RPMI7951 (cell line): ENCODE measurements at regions not wholly inside any gene's neighbourhood (a gene's known extent, or its start where the extent isn't known, plus 50 kb on each side); places are given as distances from the start of the nearest gene placed in this dataset.
"Not testable (repeated sequence)": the region's sequence is repeated elsewhere in the genome, so short reads cannot be mapped to it uniquely, and the experiment has no call there.

Source experiments
- DNase-seq: peaks from one replicate; pipeline ENCODE4 v3.0.0-alpha.2; 2012; ENCODE audit warnings: low read depth

GRCh38 chr11:8772571-8773519 lies 90.3 kb downstream of the RPL27A start:
- no peak for DNase-seq

- DNase-seq = no peak
Measured at GRCh38 chr11:8773916-8774539, 91.4 kb downstream of the RPL27A start.

- not testable (repeated sequence) for DNase-seq
Measured at GRCh38 chr11:8774916-8775315, 92.3 kb downstream of the RPL27A start.

- no peak for DNase-seq
Measured at GRCh38 chr11:8775332-8775731, 92.7 kb downstream of the RPL27A start.

- no peak for DNase-seq
Measured at GRCh38 chr11:8775734-8776133, 93.1 kb downstream of the RPL27A start.

- no peak for DNase-seq
Measured at GRCh38 chr11:8776209-8776608, 93.6 kb downstream of the RPL27A start.

- no peak for DNase-seq
Measured at GRCh38 chr11:8777907-8778767, 95.5 kb downstream of the RPL27A start.

GRCh38 chr11:8779107-8779506 lies 96.5 kb downstream of the RPL27A start:
- no peak for DNase-seq

GRCh38 chr11:8779732-8780131 lies 97.1 kb downstream of the RPL27A start:
- no peak for DNase-seq

GRCh38 chr11:8784954-8785353 lies 102.4 kb downstream of the RPL27A start:
- no peak for DNase-seq

GRCh38 chr11:8785457-8785856 lies 102.9 kb downstream of the RPL27A start:
- no peak for DNase-seq

- no peak for DNase-seq
Measured at GRCh38 chr11:8785998-8786397, 103.4 kb downstream of the RPL27A start.

GRCh38 chr11:8786933-8787332 lies 104.3 kb downstream of the RPL27A start:
- no peak for DNase-seq

- no peak for DNase-seq
Measured at GRCh38 chr11:8787372-8787771, 104.8 kb downstream of the RPL27A start.

GRCh38 chr11:8788616-8789015 lies 106.0 kb downstream of the RPL27A start:
- DNase-seq = peak; percentile 79

- no peak for DNase-seq
Measured at GRCh38 chr11:8789864-8790263, 107.3 kb downstream of the RPL27A start.

- no peak for DNase-seq
Measured at GRCh38 chr11:8790968-8791367, 108.4 kb downstream of the RPL27A start.

GRCh38 chr11:8792710-8793109 lies 110.1 kb downstream of the RPL27A start:
- DNase-seq = no peak

- no peak for DNase-seq
Measured at GRCh38 chr11:8793114-8793777, 110.7 kb downstream of the RPL27A start.

GRCh38 chr11:8794126-8794525 lies 111.5 kb downstream of the RPL27A start:
- DNase-seq = no peak

- no peak for DNase-seq
Measured at GRCh38 chr11:8794677-8795103, 112.1 kb downstream of the RPL27A start.

GRCh38 chr11:8796941-8797340 lies 114.0 kb upstream of the AKIP1 start:
- DNase-seq = no peak
